A549 (cell line): ENCODE measurements at regions not wholly inside any gene's neighbourhood (a gene's known extent, or its start where the extent isn't known, plus 50 kb on each side); places are given as distances from the start of the nearest gene placed in this dataset.
"Not testable (repeated sequence)": the region's sequence is repeated elsewhere in the genome, so short reads cannot be mapped to it uniquely, and the experiment has no call there.

Experiments used
- CHD2 ChIP-seq: fragments of 150-350 bp; IDR thresholded peaks from 2 replicates; pipeline ENCODE4 v1.6.1; 2014; ENCODE audit warnings: low read length; ENCODE audit not compliant: partially characterized antibody
- EP300 ChIP-seq, 2 experiments: fragments of >200 bp; sonication (Bioruptor Twin); formaldehyde crosslinking; IDR thresholded peaks; 2 replicates in 1 of 2; 3 replicates in 1 of 2; pipeline ENCODE4 v1.6.1; 2016 to 2017
- GATA3 ChIP-seq: IDR thresholded peaks from 2 replicates; pipeline ENCODE4 v1.6.1; 2012; ENCODE audit warnings: borderline replicate concordance
- MAX ChIP-seq: IDR thresholded peaks from 2 replicates; pipeline ENCODE4 v1.6.1; 2012
- PBX3 ChIP-seq: IDR thresholded peaks from 2 replicates; pipeline ENCODE4 v1.6.1; 2012
- POLR2AphosphoS2 ChIP-seq: conservative IDR thresholded peaks from 2 replicates; pipeline ENCODE4 v1.6.1; 2012; ENCODE audit warnings: low read length, improper control_type of control experiment, inconsistent platforms
- REST ChIP-seq: fragments of 200-600 bp; sonication (generic); IDR thresholded peaks from 2 replicates; pipeline ENCODE4 v1.6.1; 2016; ENCODE audit warnings: antibody characterized with exemption, mild to moderate bottlenecking, moderate library complexity
- SMC3 ChIP-seq: fragments of >200 bp; sonication (Bioruptor Twin); formaldehyde crosslinking; IDR thresholded peaks from 3 replicates; pipeline ENCODE4 v1.6.1; 2018; ENCODE audit warnings: inconsistent platforms

GRCh38 chr6:141457984-141458383 lies 674.7 kb upstream of the GJE1 start:
- TF ChIP-seq MAX; POLR2AphosphoS2; PBX3; GATA3; EP300 (IDR thresholded peaks at IDR 0.05); SMC3; CHD2; REST: not testable (repeated sequence)
